Fibroblast of pulmonary artery (primary cell): ENCODE measurements at regions not wholly inside any gene's neighbourhood (a gene's known extent, or its start where the extent isn't known, plus 50 kb on each side); places are given as distances from the start of the nearest gene placed in this dataset.
A peak's percentile ranks its signal among the peaks of the same experiment; 100 is the strongest.

Experiments used
- DNase-seq: peaks from one replicate; pipeline ENCODE4 v3.0.0-alpha.2; 2010; ENCODE audit warnings: low read depth
- H3K4me3 ChIP-seq: replicated peaks from 2 replicates; pipeline ENCODE4 v1.5.1; 2011; ENCODE audit warnings: low read depth, mild to moderate bottlenecking, control low read depth, low read length, moderate library complexity
- TF ChIP-seq, protein P1 (sequence below): IDR thresholded peaks from 2 replicates; pipeline ENCODE4 v1.5.1; 2011; ENCODE audit warnings: mild to moderate bottlenecking, control low read depth, low read length, inconsistent platforms; ENCODE audit errors: missing control alignments

DNA sequence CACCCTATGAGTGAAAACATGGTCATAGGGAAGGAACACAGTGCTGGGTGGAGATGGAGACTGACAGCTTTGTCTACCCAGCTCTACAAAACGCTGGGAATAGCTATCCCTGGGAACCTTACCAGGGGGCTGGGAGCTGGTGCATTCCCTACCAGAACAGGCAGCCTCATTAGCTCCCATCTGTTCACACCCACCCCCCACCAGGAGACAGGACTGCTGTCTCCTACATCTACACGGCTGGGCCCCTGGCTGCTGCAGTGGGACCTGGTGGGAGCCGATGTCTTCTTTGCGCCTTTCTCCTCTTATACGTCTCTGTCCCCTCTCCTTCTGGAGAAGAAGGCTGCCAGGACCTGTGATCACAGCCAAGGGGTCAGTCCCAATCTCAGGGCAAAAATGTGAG lies 90.8 kb downstream of the UQCRFS1 start:
- no peak for DNase-seq
- no peak overlapping the region for H3K4me3 ChIP-seq
- TF ChIP-seq, protein P1, sequence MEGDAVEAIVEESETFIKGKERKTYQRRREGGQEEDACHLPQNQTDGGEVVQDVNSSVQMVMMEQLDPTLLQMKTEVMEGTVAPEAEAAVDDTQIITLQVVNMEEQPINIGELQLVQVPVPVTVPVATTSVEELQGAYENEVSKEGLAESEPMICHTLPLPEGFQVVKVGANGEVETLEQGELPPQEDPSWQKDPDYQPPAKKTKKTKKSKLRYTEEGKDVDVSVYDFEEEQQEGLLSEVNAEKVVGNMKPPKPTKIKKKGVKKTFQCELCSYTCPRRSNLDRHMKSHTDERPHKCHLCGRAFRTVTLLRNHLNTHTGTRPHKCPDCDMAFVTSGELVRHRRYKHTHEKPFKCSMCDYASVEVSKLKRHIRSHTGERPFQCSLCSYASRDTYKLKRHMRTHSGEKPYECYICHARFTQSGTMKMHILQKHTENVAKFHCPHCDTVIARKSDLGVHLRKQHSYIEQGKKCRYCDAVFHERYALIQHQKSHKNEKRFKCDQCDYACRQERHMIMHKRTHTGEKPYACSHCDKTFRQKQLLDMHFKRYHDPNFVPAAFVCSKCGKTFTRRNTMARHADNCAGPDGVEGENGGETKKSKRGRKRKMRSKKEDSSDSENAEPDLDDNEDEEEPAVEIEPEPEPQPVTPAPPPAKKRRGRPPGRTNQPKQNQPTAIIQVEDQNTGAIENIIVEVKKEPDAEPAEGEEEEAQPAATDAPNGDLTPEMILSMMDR = no peak

DNA sequence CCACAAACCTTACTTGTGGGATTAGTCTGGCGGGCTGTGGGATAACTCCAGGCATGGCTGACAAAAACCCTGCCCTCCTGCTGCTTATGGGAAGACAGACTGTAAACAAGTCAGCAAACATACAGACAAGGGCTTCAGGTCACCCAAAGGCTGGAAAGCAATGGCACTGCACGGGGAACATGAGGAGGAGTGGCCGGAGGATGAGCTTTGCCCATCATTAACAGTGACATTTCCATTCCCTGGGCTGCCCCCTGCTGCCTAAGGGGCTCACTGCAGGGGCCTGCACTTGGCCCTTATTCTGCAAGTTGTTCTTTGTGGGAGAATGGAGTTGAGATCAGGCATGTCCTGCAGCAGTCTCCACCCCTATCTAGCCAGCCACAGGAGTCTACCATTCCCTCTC lies 91.3 kb downstream of the UQCRFS1 start:
- TF ChIP-seq, protein P1 = peak; percentile 24
- no peak for DNase-seq
- no peak overlapping the region for H3K4me3 ChIP-seq

DNA sequence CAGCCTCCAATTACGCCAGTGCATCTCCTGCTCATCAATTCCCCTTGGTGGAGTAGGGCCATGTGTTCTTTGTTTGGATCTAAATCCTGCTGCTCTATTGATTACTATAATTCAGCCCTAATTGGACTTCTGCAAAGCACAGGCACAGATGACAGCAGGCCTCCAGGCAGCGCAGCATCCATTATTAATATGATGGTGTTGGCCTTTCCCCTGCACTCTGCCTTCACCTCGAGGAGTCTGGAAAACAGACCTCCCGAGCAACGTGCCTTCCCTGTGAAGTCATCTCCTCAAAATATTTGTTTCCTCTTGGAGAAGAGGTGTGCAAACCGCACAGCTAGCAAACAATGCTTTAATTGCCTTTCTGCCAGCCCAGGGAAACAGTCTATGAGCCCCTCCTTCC lies 92.5 kb downstream of the UQCRFS1 start:
- no peak for DNase-seq
- no peak overlapping the region for H3K4me3 ChIP-seq

DNA sequence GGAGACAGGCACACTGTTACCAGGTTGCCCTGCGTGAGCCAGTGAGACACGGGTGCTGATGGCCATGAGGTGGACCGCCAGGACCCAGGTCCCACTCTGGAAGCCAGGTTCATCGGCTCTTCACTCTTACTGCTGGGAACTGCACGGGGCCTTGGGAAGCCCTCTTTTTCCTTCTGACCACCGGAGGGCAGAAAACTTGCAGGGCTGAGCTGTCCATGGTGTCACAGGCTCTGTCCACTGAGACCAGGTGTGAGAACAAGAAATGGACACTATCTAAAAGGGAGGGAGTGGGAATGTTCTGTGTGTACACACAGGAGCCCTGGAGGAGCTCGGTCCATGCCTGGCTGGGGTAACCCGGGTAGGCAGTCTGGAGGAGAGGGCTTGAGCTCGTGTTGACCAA lies 93.4 kb downstream of the UQCRFS1 start:
- no peak for DNase-seq
- no peak overlapping the region for H3K4me3 ChIP-seq
- TF ChIP-seq, protein P1 = no peak

More for the DNA sequence above, 92.5 kb downstream of the UQCRFS1 start:
- TF ChIP-seq, protein P1 = no peak

DNA sequence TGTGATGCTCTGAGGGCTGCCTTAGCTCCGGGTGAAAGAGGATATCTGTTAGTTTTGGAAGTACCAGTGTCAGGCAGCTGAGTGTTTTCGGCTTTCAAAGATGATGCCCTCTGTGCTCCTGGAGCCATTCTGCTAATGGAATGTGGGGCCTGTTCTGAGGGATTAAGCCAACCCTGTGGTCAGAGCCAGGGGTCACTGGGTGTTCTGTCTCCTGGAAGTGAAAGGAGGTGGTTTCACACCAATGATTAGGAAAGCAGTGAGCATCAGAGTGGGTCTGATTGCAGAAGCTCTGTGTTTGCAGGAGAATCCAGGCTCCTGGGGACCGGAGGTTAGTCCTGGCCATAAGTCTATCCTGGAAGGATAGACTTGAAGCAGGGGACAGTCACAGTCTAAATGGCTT lies 94.6 kb downstream of the UQCRFS1 start:
- TF ChIP-seq, protein P1 = no peak
- H3K4me3 ChIP-seq = no peak overlapping the region
- DNase-seq = no peak

DNA sequence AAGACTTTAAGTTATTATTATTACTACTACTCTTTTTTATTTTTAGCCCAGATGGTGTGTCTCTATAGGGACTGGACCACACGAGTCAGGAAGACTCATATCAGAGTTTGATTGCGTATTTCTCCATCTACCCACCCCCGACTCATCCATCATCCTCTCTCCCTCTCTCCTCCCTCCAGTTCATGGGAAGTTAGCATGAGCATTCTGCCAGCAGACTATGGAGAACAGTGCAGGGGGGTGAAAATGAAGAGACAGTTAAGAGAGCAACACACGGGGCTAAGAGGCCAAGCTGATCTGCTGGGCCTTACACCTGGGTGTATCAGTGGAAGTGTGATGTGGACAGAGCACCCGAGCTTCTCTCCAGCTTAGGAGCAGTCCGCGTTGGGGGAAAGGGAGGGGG lies 95.0 kb downstream of the UQCRFS1 start:
- TF ChIP-seq, protein P1 = no peak
- no peak for DNase-seq
- H3K4me3 ChIP-seq = no peak overlapping the region

DNA sequence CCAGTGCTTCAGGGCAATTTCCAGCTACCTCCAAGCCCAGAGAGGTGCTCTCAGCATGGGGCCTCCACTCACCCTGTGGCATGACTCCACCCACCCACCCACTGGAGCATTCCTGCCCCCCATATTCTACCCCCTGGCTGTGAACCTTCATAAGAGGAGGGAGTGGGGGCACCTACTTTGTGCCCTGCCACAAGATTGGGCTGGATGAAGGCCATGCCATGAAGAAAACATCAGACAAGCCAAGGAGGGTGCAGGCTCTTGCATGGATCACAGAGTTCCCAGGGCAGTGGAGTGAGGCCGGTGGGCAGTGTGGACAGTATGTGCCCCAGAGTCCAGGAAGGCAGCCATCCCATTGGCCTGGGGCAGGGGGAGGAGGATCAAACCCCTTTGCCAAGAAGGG lies 97.8 kb downstream of the UQCRFS1 start:
- H3K4me3 ChIP-seq = no peak overlapping the region
- DNase-seq = no peak
- TF ChIP-seq, protein P1 = no peak
